Esophagus squamous epithelium (tissue), 5 donors: ENCODE measurements at regions not wholly inside any gene's neighbourhood (a gene's known extent, or its start where the extent isn't known, plus 50 kb on each side); places are given as distances from the start of the nearest gene placed in this dataset.

ENCODE experiments used
- DNase-seq: peaks from one replicate; lab custom pipeline; 2025; lab: John Stamatoyannopoulos, UW
- H3K27ac ChIP-seq, 4 donors: fragments of 200-600 bp; sonication (generic); one replicate each; pipeline ENCODE4 v1.5.1; 2016 to 2019; ENCODE audit warnings: mild to moderate bottlenecking in 1 of 4
- H3K27me3 ChIP-seq, 4 donors: fragments of 200-600 bp; sonication (generic); 1 replicate in 3 of 4; 2 replicates in 1 of 4; pipeline versions ENCODE4 v1.5.1 to v1.6.0; 2017 to 2021; ENCODE audit warnings: antibody characterized with exemption in 1 of 4
- H3K36me3 ChIP-seq, 3 donors: fragments of 200-600 bp; sonication (generic); one replicate each; pipeline ENCODE4 v1.5.1; 2016 to 2019
- H3K4me1 ChIP-seq, 3 donors: fragments of 200-600 bp; sonication (generic); one replicate each; pipeline ENCODE4 v1.5.1; 2017 to 2019
- H3K4me3 ChIP-seq, 4 donors: fragments of 200-600 bp; sonication (generic); 1 replicate in 3 of 4; 2 replicates in 1 of 4; pipeline ENCODE4 v1.5.1; 2016 to 2019; ENCODE audit warnings: mild to moderate bottlenecking in 2 of 4, moderate library complexity in 1 of 4
- H3K9me3 ChIP-seq, 3 donors: fragments of 200-600 bp; sonication (generic); one replicate each; pipeline ENCODE4 v1.5.1; 2016 to 2019
- POLR2A ChIP-seq, 4 donors: fragments of 450-650 bp; IDR thresholded peaks; one replicate each; pipeline ENCODE4 v1.6.1; 2017; ENCODE audit warnings: antibody characterized with exemption in 4 of 4, mild to moderate bottlenecking in 4 of 4, moderate library complexity in 3 of 4
- WGBS, 2 donors: methylation state at CpG; one replicate each; pipeline ENCODE4 v1.1.5; 2018; 5-methylcytosine and 5-hydroxymethylcytosine counted together
- intact Hi-C: fragments of 100-400 bp; cut with DNase I; formaldehyde crosslinking; loops from one replicate; pipeline ENCODE4 v1.15.0; 2022
- TF ChIP-seq, protein P1 (sequence below), 6 experiments: fragments of 450-650 bp in 4 of 6; fragments of 200-600 bp in 2 of 6; sonication (generic) in 2 of 6; IDR thresholded peaks; one replicate each; pipeline ENCODE4 v1.5.1; 2016 to 2019; ENCODE audit warnings: antibody characterized with exemption in 6 of 6, mild to moderate bottlenecking in 4 of 6, moderate library complexity in 4 of 6
- donor health status: DM: yes; HTN: yes; CAD: no.

DNA sequence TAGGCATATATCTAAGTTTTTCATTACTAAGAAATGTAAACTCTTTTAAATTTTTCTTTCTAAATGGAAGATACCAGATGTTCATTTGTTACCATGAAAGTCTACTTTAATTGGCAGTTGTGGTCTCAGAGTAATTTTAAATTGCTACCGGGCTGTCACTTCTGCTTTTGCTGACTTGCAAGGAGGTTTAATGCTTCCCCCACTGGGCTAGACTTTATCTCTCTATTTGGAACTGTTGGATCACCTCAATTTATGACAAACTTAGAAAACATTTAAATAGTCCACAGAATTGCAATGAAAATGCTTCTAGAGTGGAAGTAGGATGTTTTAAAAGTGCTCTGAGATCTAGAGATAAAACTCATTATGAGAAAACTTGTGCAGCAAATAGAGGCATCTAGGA, 479.8 kb upstream of the GOT2 start:
- WGBS, 2 donors, result 57 to 70% methylated on average over 1 of the region's 1 CpG

DNA sequence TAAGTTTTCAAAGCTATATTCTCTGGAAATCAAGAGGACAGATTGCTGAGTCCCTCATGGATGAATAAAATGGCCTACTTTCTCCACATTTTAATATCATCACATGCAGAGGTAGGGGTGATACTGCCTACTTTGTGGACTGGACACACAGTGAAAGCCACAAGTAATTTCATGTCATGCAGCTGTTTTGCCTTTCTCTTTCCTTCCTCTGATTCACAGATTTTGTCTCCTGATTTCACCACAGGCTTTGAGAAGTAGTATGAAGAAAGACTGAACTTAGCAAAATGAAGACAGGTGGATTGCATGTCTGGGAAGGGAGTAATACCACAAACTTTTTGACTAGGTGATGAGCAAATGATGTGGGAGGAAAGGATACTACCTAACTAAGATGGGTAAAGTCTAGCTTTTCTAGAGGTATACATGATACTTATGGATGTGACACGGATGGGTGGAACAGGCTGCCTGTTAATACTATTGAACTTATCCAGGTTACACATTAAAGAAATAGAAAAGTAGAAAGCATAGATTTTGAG, 478.4 kb upstream of the GOT2 start:
- intact Hi-C loops, result no loop called here
- Histone ChIP-seq H3K9me3 (no peaks in the 10 kb centered on the region), H3K4me3 (no peak overlapping the region), H3K36me3 (no peaks in the 10 kb centered on the region), H3K4me1 (peaks cover 0 to 7% (median 0%) of the 10 kb centered on the region in 3 donors), H3K27me3 (no peaks in the 10 kb centered on the region), H3K27ac (no peak overlapping the region)
- DNase-seq, result no peak
- WGBS, 2 donors, result 75 to 84% methylated on average over 1 of the region's 1 CpG
- TF ChIP-seq, protein P1, sequence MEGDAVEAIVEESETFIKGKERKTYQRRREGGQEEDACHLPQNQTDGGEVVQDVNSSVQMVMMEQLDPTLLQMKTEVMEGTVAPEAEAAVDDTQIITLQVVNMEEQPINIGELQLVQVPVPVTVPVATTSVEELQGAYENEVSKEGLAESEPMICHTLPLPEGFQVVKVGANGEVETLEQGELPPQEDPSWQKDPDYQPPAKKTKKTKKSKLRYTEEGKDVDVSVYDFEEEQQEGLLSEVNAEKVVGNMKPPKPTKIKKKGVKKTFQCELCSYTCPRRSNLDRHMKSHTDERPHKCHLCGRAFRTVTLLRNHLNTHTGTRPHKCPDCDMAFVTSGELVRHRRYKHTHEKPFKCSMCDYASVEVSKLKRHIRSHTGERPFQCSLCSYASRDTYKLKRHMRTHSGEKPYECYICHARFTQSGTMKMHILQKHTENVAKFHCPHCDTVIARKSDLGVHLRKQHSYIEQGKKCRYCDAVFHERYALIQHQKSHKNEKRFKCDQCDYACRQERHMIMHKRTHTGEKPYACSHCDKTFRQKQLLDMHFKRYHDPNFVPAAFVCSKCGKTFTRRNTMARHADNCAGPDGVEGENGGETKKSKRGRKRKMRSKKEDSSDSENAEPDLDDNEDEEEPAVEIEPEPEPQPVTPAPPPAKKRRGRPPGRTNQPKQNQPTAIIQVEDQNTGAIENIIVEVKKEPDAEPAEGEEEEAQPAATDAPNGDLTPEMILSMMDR (IDR thresholded peaks at IDR 0.05), result no peak
- no peak for TF ChIP-seq POLR2A (IDR thresholded peaks at IDR 0.05)

More for the DNA sequence above, 479.8 kb upstream of the GOT2 start:
- Histone ChIP-seq H3K27ac (no peak overlapping the region), H3K4me3 (no peak overlapping the region), H3K9me3 (no peaks in the 10 kb centered on the region), H3K36me3 (no peaks in the 10 kb centered on the region), H3K4me1 (peaks cover 0 to 7% (median 0%) of the 10 kb centered on the region in 3 donors), H3K27me3 (no peaks in the 10 kb centered on the region)
- no peak for TF ChIP-seq POLR2A (IDR thresholded peaks at IDR 0.05)
- TF ChIP-seq, protein P1 (IDR thresholded peaks at IDR 0.05), result no peak
- no peak for DNase-seq
- intact Hi-C loops, result no loop called here

DNA sequence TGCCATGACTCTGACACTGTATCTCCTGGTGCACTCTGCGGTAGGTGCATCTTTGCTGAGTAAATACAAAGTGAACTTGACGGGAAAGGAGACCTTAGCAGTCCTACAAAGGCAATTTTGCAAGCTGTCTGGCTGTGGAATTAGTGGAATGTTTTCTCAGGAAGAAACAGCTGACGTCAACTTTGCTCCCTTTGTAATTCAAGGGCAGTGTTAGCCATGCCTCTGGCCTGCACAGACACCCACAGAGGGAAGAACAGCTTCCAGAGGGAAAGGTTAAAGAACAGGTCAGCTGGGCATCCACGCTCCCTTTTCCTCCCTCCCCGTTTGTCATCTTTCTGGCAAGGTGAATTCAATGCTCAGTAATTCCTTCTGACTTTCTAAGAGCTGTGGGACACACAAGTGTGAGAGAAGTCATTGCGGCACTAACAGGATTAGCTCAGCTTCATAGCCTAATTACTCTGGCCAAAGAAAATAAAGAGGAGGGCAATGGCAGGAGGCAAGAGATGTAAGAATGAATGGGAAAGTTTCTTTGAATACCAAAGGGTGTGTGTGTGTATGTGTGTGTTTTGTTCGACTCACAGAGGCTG, 476.9 kb upstream of the GOT2 start:
- intact Hi-C loops, result no loop called here
- TF ChIP-seq POLR2A (IDR thresholded peaks at IDR 0.05), result no peak
- TF ChIP-seq, protein P1 (IDR thresholded peaks at IDR 0.05), result no peak
- WGBS, 2 donors, result 14 to 18% methylated on average over 6 to 7 of the region's 7 CpGs
- Histone ChIP-seq H3K27ac (no peak overlapping the region), H3K27me3 (no peaks in the 10 kb centered on the region), H3K4me1 (peaks cover 0 to 7% (median 0%) of the 10 kb centered on the region in 3 donors), H3K9me3 (no peaks in the 10 kb centered on the region), H3K4me3 (no peak overlapping the region), H3K36me3 (no peaks in the 10 kb centered on the region)
- no peak for DNase-seq

DNA sequence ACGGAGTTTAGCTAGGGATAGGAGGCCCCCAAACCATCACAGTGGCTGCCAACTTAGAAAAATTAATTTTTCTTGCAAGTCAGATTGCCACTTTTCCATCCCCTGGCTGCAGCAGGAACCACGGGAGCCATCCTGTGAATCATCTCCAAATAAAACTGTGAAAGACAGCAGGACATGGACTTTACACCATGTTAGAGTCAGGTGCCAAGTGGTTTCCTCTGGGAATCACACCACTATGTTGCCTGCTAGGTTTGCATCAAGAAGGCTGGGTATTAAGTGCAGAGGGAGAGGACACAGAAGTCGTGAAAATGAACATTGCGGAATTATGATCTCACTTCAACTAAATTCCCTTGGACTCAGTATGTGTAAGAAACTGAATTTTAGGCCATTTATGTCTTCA, 471.3 kb upstream of the GOT2 start:
- TF ChIP-seq, protein P1 (IDR thresholded peaks at IDR 0.05), result no peak
- TF ChIP-seq POLR2A (IDR thresholded peaks at IDR 0.05), result no peak
- 83 to 87% methylated on average over 3 to 4 of the region's 4 CpGs for WGBS, 2 donors
- H3K4me3 ChIP-seq, result no peak overlapping the region
- no peak for DNase-seq
- H3K36me3 ChIP-seq, result no peaks in the 10 kb centered on the region
- H3K9me3 ChIP-seq, result no peaks in the 10 kb centered on the region
- intact Hi-C loops, result no loop called here
- no peak overlapping the region for H3K27ac ChIP-seq
- no peaks in the 10 kb centered on the region for H3K27me3 ChIP-seq
- H3K4me1 ChIP-seq, result no peaks in the 10 kb centered on the region

DNA sequence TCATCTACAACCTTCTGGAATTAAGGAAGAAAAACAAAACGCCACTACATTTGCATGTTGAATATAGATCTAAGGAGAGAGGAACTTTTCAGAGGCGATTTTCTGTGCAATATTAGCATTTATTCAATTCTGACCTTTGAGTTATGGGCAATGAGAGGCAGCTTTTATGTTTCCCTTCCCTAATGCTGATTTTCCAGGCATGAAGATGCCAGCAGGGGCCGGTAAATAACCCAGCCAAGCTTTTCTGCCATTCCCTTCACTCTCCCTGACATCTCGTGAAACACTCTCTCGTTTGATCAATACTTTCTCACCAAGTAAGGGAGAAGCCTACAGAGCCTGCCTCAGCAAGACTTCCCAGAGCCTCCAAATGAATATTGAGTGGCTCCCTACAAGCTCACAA, 470.5 kb upstream of the GOT2 start:
- DNase-seq, result no peak
- no peaks in the 10 kb centered on the region for H3K9me3 ChIP-seq
- TF ChIP-seq POLR2A (IDR thresholded peaks at IDR 0.05), result no peak
- TF ChIP-seq, protein P1 (IDR thresholded peaks at IDR 0.05), result no peak
- H3K4me3 ChIP-seq, result no peak overlapping the region
- no peaks in the 10 kb centered on the region for H3K27me3 ChIP-seq
- intact Hi-C loops, result no loop called here
- 55 to 60% methylated on average over 5 of the region's 5 CpGs for WGBS, 2 donors
- no peak overlapping the region for H3K27ac ChIP-seq
- H3K36me3 ChIP-seq, result no peaks in the 10 kb centered on the region
- H3K4me1 ChIP-seq, result no peaks in the 10 kb centered on the region
